Hematopoietic multipotent progenitor cell treated with erythropoietin and hydrocortisone succinate and interleukin-3 and kit ligand, for 15 days (in vitro differentiated cells): ENCODE measurements at regions not wholly inside any gene's neighbourhood (a gene's known extent, or its start where the extent isn't known, plus 50 kb on each side); places are given as distances from the start of the nearest gene placed in this dataset.
A peak's percentile ranks its signal among the peaks of the same experiment; 100 is the strongest.

Experiments used
- DNase-seq: peaks from one replicate; pipeline ENCODE4 v3.0.0-alpha.2; 2015; ENCODE audit warnings: low spot score

GRCh38 chr4:37073226-37073840 lies 171.2 kb upstream of the NWD2 start:
- DNase-seq, result no peak

GRCh38 chr4:37082912-37083311 lies 161.6 kb upstream of the NWD2 start:
- no peak for DNase-seq

- no peak for DNase-seq
Measured at GRCh38 chr4:37095925-37096324, 148.6 kb upstream of the NWD2 start.

GRCh38 chr4:37101182-37101581 lies 143.4 kb upstream of the NWD2 start:
- no peak for DNase-seq

- DNase-seq, result no peak
Measured at GRCh38 chr4:37101686-37102085, 142.9 kb upstream of the NWD2 start.

GRCh38 chr4:37109756-37110155 lies 134.8 kb upstream of the NWD2 start:
- no peak for DNase-seq

GRCh38 chr4:37124800-37125199 lies 119.7 kb upstream of the NWD2 start:
- DNase-seq, result no peak

- no peak for DNase-seq
Measured at GRCh38 chr4:37126051-37126450, 118.5 kb upstream of the NWD2 start.

- no peak for DNase-seq
Measured at GRCh38 chr4:37130465-37130864, 114.1 kb upstream of the NWD2 start.

GRCh38 chr4:37132351-37132974 lies 112.1 kb upstream of the NWD2 start:
- no peak for DNase-seq

- DNase-seq, result no peak
Measured at GRCh38 chr4:37132975-37133360, 111.6 kb upstream of the NWD2 start.

- DNase-seq, result no peak
Measured at GRCh38 chr4:37138019-37138653, 106.4 kb upstream of the NWD2 start.

GRCh38 chr4:37138789-37139188 lies 105.8 kb upstream of the NWD2 start:
- no peak for DNase-seq

- no peak for DNase-seq
Measured at GRCh38 chr4:37139987-37140386, 104.6 kb upstream of the NWD2 start.

- DNase-seq, result no peak
Measured at GRCh38 chr4:37146260-37146659, 98.3 kb upstream of the NWD2 start.

GRCh38 chr4:37157476-37158167 lies 86.9 kb upstream of the NWD2 start:
- DNase-seq, result no peak

GRCh38 chr4:37160653-37161052 lies 83.9 kb upstream of the NWD2 start:
- no peak for DNase-seq

GRCh38 chr4:37165844-37166243 lies 78.7 kb upstream of the NWD2 start:
- no peak for DNase-seq

- DNase-seq, result no peak
Measured at GRCh38 chr4:37169956-37170355, 74.6 kb upstream of the NWD2 start.

- DNase-seq, result peak; percentile 4
Measured at GRCh38 chr4:37188100-37188499, 56.4 kb upstream of the NWD2 start.
